NCI-H446 treated with DMSO at 0.1 percent for 48 hours (cell line): ENCODE measurements at regions not wholly inside any gene's neighbourhood (a gene's known extent, or its start where the extent isn't known, plus 50 kb on each side); places are given as distances from the start of the nearest gene placed in this dataset.
"Not testable (repeated sequence)": the region's sequence is repeated elsewhere in the genome, so short reads cannot be mapped to it uniquely, and the experiment has no call there.

ENCODE experiments used
- DNase-seq: peaks from one replicate; lab custom pipeline; 2025; lab: John Stamatoyannopoulos, UW

GRCh38 chr6:86255973-86256372 lies 613.3 kb upstream of the SYNCRIP start:
- DNase-seq = no peak

GRCh38 chr6:86251106-86251505 lies 608.4 kb upstream of the SYNCRIP start:
- DNase-seq = no peak

- no peak for DNase-seq
These were observed 575.2 kb upstream of the SYNCRIP start for GRCh38 chr6:86217906-86218305.

- DNase-seq = no peak
These were observed 572.6 kb upstream of the SYNCRIP start for GRCh38 chr6:86215323-86215722.

GRCh38 chr6:86205980-86206379 lies 563.3 kb upstream of the SYNCRIP start:
- no peak for DNase-seq

- no peak for DNase-seq
These were observed 560.4 kb upstream of the SYNCRIP start for GRCh38 chr6:86203044-86203443.

- no peak for DNase-seq
These were observed 551.1 kb upstream of the SYNCRIP start for GRCh38 chr6:86193821-86194220.

GRCh38 chr6:86192123-86192522 lies 549.4 kb upstream of the SYNCRIP start:
- no peak for DNase-seq

GRCh38 chr6:86175149-86175548 lies 532.5 kb upstream of the SYNCRIP start:
- not testable (repeated sequence) for DNase-seq

GRCh38 chr6:86154852-86155251 lies 512.2 kb upstream of the SYNCRIP start:
- no peak for DNase-seq

GRCh38 chr6:86153521-86153920 lies 510.8 kb upstream of the SYNCRIP start:
- no peak for DNase-seq

GRCh38 chr6:86152546-86152945 lies 509.9 kb upstream of the SYNCRIP start:
- no peak for DNase-seq

- DNase-seq = no peak
These were observed 505.9 kb upstream of the SYNCRIP start for GRCh38 chr6:86148586-86148985.

- no peak for DNase-seq
These were observed 505.2 kb upstream of the SYNCRIP start for GRCh38 chr6:86147859-86148258.

- DNase-seq = no peak
These were observed 504.6 kb upstream of the SYNCRIP start for GRCh38 chr6:86147311-86147710.

- DNase-seq = not testable (repeated sequence)
These were observed 504.1 kb upstream of the SYNCRIP start for GRCh38 chr6:86146751-86147150.

- no peak for DNase-seq
These were observed 499.6 kb upstream of the SYNCRIP start for GRCh38 chr6:86142326-86142725.

- no peak for DNase-seq
These were observed 485.6 kb upstream of the SYNCRIP start for GRCh38 chr6:86128130-86128814.

GRCh38 chr6:86122086-86122485 lies 479.4 kb upstream of the SYNCRIP start:
- no peak for DNase-seq

GRCh38 chr6:86118271-86118670 lies 475.6 kb upstream of the SYNCRIP start:
- DNase-seq = no peak

- DNase-seq = no peak
These were observed 465.3 kb upstream of the SYNCRIP start for GRCh38 chr6:86107985-86108384.

GRCh38 chr6:86087954-86088353 lies 445.3 kb upstream of the SYNCRIP start:
- no peak for DNase-seq

GRCh38 chr6:86079938-86080337 lies 437.3 kb upstream of the SYNCRIP start:
- DNase-seq = no peak

GRCh38 chr6:86070151-86070550 lies 427.5 kb upstream of the SYNCRIP start:
- no peak for DNase-seq
